DMS153 (cell line): ENCODE measurements at regions not wholly inside any gene's neighbourhood (a gene's known extent, or its start where the extent isn't known, plus 50 kb on each side); places are given as distances from the start of the nearest gene placed in this dataset.
A peak's percentile ranks its signal among the peaks of the same experiment; 100 is the strongest.
"Not testable (repeated sequence)": the region's sequence is repeated elsewhere in the genome, so short reads cannot be mapped to it uniquely, and the experiment has no call there.

Experiments used
- DNase-seq: peaks from one replicate; lab custom pipeline; 2025; lab: John Stamatoyannopoulos, UW

DNA sequence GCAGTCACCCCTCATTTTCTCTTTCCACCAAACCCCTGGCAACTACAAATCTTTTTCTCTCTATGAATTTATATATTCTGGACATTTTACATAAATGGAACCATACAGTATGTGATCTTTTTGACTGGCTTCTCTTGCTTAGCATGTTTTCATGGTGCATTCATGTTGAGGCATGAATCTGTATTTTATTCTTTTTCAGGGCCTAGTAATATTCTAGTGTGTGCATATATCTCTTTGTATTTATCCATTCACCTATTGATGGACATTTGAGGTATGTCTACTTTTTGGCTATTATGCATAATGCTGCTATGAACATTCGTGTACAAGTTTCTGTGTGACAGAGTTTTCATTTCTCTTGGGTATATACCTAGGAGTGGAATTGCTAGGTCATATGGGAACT, 78.2 kb downstream of the HACD1 start:
- no peak for DNase-seq

GRCh38 chr10:17537281-17537680, 79.9 kb downstream of the HACD1 start:
- DNase-seq, result no peak

GRCh38 chr10:17536221-17536620, 81.0 kb downstream of the HACD1 start:
- DNase-seq, result no peak

- DNase-seq, result no peak
Measured at GRCh38 chr10:17533731-17534130, 79.3 kb upstream of the ST8SIA6 start.

GRCh38 chr10:17528306-17528862, 74.0 kb upstream of the ST8SIA6 start:
- DNase-seq, result no peak

DNA sequence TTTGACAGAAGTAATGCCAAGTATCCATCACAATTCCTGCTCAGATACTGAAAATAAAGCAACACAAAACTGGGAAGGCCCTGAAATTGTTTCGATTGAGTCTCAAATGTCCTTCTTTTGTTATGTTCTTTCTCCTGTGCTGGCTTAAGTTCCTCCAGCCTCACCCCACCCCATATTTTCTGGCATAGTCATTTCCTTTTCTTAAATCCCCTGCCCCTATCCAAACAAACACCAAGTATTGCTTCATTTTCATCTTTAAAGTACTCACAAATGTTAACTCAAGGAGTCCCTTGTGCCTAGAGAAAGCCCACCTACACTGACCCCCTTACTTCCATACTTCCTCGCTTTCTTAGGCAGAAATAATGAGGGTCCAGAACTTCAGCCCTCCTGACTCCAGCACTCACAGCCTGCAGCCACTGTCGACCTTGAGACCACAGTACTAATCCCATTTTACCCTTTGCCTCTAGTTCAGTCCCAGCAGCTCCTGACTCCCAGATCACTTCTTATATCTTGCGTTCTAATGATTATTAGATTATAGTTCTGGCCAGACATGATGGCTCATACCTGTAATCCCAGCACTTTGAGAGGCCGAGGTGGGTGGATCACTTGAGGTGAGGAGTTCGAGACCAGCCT, 73.2 kb upstream of the ST8SIA6 start:
- DNase-seq, result no peak

- not testable (repeated sequence) for DNase-seq
Measured at GRCh38 chr10:17526571-17526970, 72.2 kb upstream of the ST8SIA6 start.

DNA sequence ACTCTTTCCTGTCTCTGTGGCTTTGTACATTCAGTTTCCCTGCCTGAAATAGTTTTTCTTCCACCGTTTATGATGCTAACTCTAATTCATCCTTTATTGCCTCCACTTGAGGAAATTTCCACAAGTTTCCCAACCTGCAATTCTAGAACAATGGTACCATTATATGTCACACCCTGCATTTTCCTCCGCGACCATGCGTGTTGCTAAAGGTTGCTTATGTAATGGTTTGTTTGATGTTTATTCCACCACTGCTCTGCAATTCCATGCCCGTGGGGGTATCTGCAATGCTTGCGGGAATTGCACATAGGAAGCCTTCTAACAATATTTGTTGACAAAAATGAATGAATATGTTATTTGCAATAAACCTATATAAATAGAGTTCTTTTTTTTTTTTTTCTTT, 69.5 kb upstream of the ST8SIA6 start:
- no peak for DNase-seq

GRCh38 chr10:17523246-17523753, 68.9 kb upstream of the ST8SIA6 start:
- no peak for DNase-seq

GRCh38 chr10:17522269-17522668, 67.9 kb upstream of the ST8SIA6 start:
- DNase-seq, result not testable (repeated sequence)

DNA sequence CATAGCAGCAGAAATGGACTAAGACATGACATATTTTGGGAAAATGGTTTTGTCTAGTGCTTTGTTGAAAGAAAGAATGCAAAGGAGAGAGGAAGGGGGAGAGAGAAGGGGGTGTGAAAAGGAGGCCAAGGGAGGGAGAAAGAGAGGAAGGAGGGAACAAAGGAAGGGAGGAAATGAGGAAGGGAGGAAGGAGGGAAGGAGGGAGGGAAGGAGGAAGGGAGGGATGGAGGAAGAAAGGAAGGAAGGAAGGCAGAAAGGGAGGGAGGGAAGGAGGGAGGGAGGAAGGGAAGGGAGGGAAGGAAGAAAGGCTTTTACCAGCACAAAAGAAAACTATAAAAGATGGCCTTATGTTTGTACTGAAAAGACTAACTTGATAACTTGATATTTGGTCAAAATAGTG, 65.1 kb upstream of the ST8SIA6 start:
- DNase-seq, result no peak

DNA sequence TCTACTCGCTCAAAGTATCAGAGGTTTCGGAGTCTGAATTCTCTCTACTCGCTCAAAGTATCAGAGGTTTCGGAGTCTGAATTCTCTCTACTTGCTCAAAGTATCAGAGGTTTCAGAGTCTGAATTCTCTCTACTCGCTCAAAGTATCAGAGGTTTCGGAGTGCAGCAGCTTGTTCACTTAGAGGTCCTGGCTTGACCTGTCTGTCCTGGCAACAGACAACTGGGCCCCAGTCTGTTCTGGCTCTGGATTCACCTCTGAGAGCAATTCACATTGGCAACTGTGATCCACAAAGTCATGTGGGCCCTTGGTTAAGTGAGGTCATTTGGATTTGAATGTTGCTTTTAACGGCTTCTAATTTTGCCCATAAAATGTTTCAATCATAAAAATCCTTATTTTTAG, 63.9 kb upstream of the ST8SIA6 start:
- no peak for DNase-seq

- no peak for DNase-seq
Measured at GRCh38 chr10:17516376-17516775, 62.0 kb upstream of the ST8SIA6 start.

DNA sequence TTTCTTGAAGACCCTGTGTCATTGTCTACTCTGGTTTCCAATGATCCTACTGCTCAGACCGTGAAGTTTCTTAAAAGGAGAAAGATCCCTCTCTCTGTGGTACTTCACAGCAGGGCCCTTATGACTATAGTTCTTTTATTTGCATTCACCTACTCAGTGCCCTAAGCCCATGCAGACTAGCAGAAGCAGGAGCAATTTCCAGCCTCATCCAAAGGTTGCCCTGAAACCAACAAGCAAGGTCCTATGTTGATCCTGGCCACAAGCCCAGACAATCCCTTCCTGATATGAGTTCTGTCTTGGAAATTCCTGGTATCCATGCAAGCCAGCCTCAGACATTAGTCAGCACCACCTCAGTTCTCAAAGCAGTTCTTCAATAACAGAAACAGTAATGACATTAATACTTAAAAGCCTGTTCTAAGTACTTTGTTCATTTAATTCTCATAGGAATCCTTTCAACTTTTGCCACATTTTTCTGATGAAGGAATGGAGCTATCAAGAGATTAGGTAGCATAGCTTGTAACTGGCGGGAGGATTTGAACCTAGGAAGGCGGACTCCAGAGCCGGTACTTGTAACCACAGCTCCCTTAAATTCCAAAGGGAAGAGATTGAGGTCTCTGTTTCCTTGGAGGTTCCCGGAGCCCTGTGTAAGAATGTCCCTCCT, 58.1 kb upstream of the ST8SIA6 start:
- DNase-seq, result peak; percentile 0

- DNase-seq, result no peak
Measured at GRCh38 chr10:17510242-17510908, 56.0 kb upstream of the ST8SIA6 start.

GRCh38 chr10:17507538-17507937, 53.1 kb upstream of the ST8SIA6 start:
- DNase-seq, result no peak

- no peak for DNase-seq
Measured at GRCh38 chr10:17506856-17507471, 52.6 kb upstream of the ST8SIA6 start.

DNA sequence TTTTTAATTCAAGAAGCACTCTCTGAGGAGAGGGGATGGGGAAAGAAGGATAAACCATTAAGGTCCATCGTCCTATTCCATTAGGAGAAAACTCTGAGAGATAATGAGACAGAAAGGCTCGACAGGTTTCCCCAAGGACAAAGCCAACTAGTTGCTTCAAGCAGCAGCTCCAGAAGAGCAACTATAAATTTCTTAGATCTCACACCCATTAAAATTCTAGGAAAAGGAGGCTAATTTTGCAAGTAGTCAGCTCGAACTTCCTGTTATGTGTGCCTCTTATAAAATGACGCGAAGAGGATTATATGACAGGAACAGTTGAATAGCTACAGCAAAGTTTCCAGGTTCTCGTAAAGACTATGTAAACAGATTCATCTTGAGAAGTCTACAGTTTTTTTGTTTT, 52.0 kb upstream of the ST8SIA6 start:
- DNase-seq, result no peak

- no peak for DNase-seq
Measured at GRCh38 chr10:17504547-17505245, 50.3 kb upstream of the ST8SIA6 start.
